GM12873 (cell line): ENCODE measurements at regions not wholly inside any gene's neighbourhood (a gene's known extent, or its start where the extent isn't known, plus 50 kb on each side); places are given as distances from the start of the nearest gene placed in this dataset.

ENCODE experiments used
- CTCF ChIP-seq: IDR thresholded peaks from 2 replicates; pipeline ENCODE4 v1.5.1; 2012; ENCODE audit warnings: low read depth, mild to moderate bottlenecking, moderate library complexity, low read length, control low read depth; ENCODE audit not compliant: insufficient read depth; ENCODE audit errors: missing control alignments

- no peak for TF ChIP-seq CTCF
Observed at GRCh38 chr11:88015170-88015569, 160.1 kb downstream of the RAB38 start.

GRCh38 chr11:88013508-88014065 is 161.7 kb downstream of the RAB38 start:
- TF ChIP-seq CTCF: no peak

GRCh38 chr11:88012456-88012855 is 162.8 kb downstream of the RAB38 start:
- no peak for TF ChIP-seq CTCF

- no peak for TF ChIP-seq CTCF
Observed at GRCh38 chr11:87976009-87976408, 199.2 kb downstream of the RAB38 start.

- no peak for TF ChIP-seq CTCF
Observed at GRCh38 chr11:87974797-87975196, 200.4 kb downstream of the RAB38 start.

GRCh38 chr11:87972133-87972532 is 203.1 kb downstream of the RAB38 start:
- TF ChIP-seq CTCF: no peak

GRCh38 chr11:87971354-87971753 is 203.9 kb downstream of the RAB38 start:
- no peak for TF ChIP-seq CTCF

- TF ChIP-seq CTCF: no peak
Observed at GRCh38 chr11:87970762-87971161, 204.5 kb downstream of the RAB38 start.
